Esophagus squamous epithelium (tissue), 4 donors: ENCODE measurements at regions not wholly inside any gene's neighbourhood (a gene's known extent, or its start where the extent isn't known, plus 50 kb on each side); places are given as distances from the start of the nearest gene placed in this dataset.

Source experiments
- CTCF ChIP-seq, 6 experiments: fragments of 450-650 bp in 4 of 6; fragments of 200-600 bp in 2 of 6; sonication (generic) in 2 of 6; IDR thresholded peaks; one replicate each; pipeline ENCODE4 v1.5.1; 2016 to 2019; ENCODE audit warnings: antibody characterized with exemption in 6 of 6, mild to moderate bottlenecking in 4 of 6, moderate library complexity in 4 of 6
- POLR2A ChIP-seq, 4 donors: fragments of 450-650 bp; IDR thresholded peaks; one replicate each; pipeline ENCODE4 v1.6.1; 2017; ENCODE audit warnings: antibody characterized with exemption in 4 of 4, mild to moderate bottlenecking in 4 of 4, moderate library complexity in 3 of 4

- TF ChIP-seq CTCF (IDR thresholded peaks at IDR 0.05) (no peak), POLR2A (IDR thresholded peaks at IDR 0.05) (no peak)
These were observed 240.8 kb downstream of the ARHGAP12 start for GRCh38 chr10:31687663-31688482.
